ENCODE measurements at regions not wholly inside any gene's neighbourhood (a gene's known extent, or its start where the extent isn't known, plus 50 kb on each side); places are given as distances from the start of the nearest gene placed in this dataset.

GRCh38 chr22:27625769-27626674 lies 175.5 kb downstream of the MN1 start:
- Mint-ChIP-seq H3K4me1 (no peaks in the 10 kb centered on the region), H3K4me3 (no peak overlapping the region), H3K36me3 (ENCODE audit: low read depth) (no peaks in the 10 kb centered on the region), H3K9me3 (no peaks in the 10 kb centered on the region), H3K27me3 (no peaks in the 10 kb centered on the region), H3K27ac (no peak overlapping the region)
- no peak for ATAC-seq (replicated peaks)

GRCh38 chr22:27626675-27627443 lies 174.7 kb downstream of the MN1 start:
- no peaks in the 10 kb centered on the region for H3K27me3 Mint-ChIP-seq
- H3K27ac Mint-ChIP-seq = no peak overlapping the region
- no peak overlapping the region for H3K4me3 Mint-ChIP-seq
- no peak for ATAC-seq (replicated peaks)
- H3K9me3 Mint-ChIP-seq = no peaks in the 10 kb centered on the region
- no peaks in the 10 kb centered on the region for H3K4me1 Mint-ChIP-seq
- H3K36me3 Mint-ChIP-seq (ENCODE audit: low read depth) = no peaks in the 10 kb centered on the region

GRCh38 chr22:27627444-27627833 lies 174.1 kb downstream of the MN1 start:
- no peaks in the 10 kb centered on the region for H3K4me1 Mint-ChIP-seq
- H3K27me3 Mint-ChIP-seq = no peaks in the 10 kb centered on the region
- H3K36me3 Mint-ChIP-seq (ENCODE audit: low read depth) = no peaks in the 10 kb centered on the region
- H3K9me3 Mint-ChIP-seq = no peaks in the 10 kb centered on the region
- no peak overlapping the region for H3K4me3 Mint-ChIP-seq
- no peak overlapping the region for H3K27ac Mint-ChIP-seq
- no peak for ATAC-seq (replicated peaks)

- Mint-ChIP-seq H3K36me3 (ENCODE audit: low read depth) (no peaks in the 10 kb centered on the region), H3K27ac (no peak overlapping the region), H3K4me3 (no peak overlapping the region), H3K27me3 (no peaks in the 10 kb centered on the region), H3K4me1 (no peaks in the 10 kb centered on the region), H3K9me3 (no peaks in the 10 kb centered on the region)
- no peak for ATAC-seq (replicated peaks)
Measured at GRCh38 chr22:27627901-27628300, 173.7 kb downstream of the MN1 start.

- no peaks in the 10 kb centered on the region for H3K36me3 Mint-ChIP-seq (ENCODE audit: low read depth)
- no peak for ATAC-seq (replicated peaks)
- no peak overlapping the region for H3K27ac Mint-ChIP-seq
- H3K27me3 Mint-ChIP-seq = no peaks in the 10 kb centered on the region
- no peaks in the 10 kb centered on the region for H3K9me3 Mint-ChIP-seq
- H3K4me1 Mint-ChIP-seq = no peaks in the 10 kb centered on the region
- no peak overlapping the region for H3K4me3 Mint-ChIP-seq
Measured at GRCh38 chr22:27628341-27628740, 173.2 kb downstream of the MN1 start.

GRCh38 chr22:27628891-27629631 lies 172.5 kb downstream of the MN1 start:
- no peaks in the 10 kb centered on the region for H3K9me3 Mint-ChIP-seq
- no peaks in the 10 kb centered on the region for H3K36me3 Mint-ChIP-seq (ENCODE audit: low read depth)
- no peak for ATAC-seq (replicated peaks)
- H3K4me3 Mint-ChIP-seq = no peak overlapping the region
- no peaks in the 10 kb centered on the region for H3K4me1 Mint-ChIP-seq
- no peak overlapping the region for H3K27ac Mint-ChIP-seq
- H3K27me3 Mint-ChIP-seq = peaks cover 7% of the 10 kb centered on the region

GRCh38 chr22:27629908-27630673 lies 171.5 kb downstream of the MN1 start:
- H3K4me3 Mint-ChIP-seq = no peak overlapping the region

GRCh38 chr22:27630754-27631153 lies 170.8 kb downstream of the MN1 start:
- H3K27ac Mint-ChIP-seq = no peak overlapping the region
- H3K4me3 Mint-ChIP-seq = no peak overlapping the region
- no peaks in the 10 kb centered on the region for H3K9me3 Mint-ChIP-seq
- H3K36me3 Mint-ChIP-seq (ENCODE audit: low read depth) = no peaks in the 10 kb centered on the region
- H3K4me1 Mint-ChIP-seq = no peaks in the 10 kb centered on the region
- ATAC-seq (replicated peaks) = no peak
- H3K27me3 Mint-ChIP-seq = peaks cover 8% of the 10 kb centered on the region

More at GRCh38 chr22:27629908-27630673, 171.5 kb downstream of the MN1 start:
- ATAC-seq (replicated peaks) = no peak
- Mint-ChIP-seq H3K27me3 (peaks cover 8% of the 10 kb centered on the region), H3K27ac (no peak overlapping the region), H3K9me3 (no peaks in the 10 kb centered on the region), H3K36me3 (ENCODE audit: low read depth) (no peaks in the 10 kb centered on the region), H3K4me1 (no peaks in the 10 kb centered on the region)

- Mint-ChIP-seq H3K27ac (no peak overlapping the region), H3K4me3 (no peak overlapping the region), H3K36me3 (ENCODE audit: low read depth) (no peaks in the 10 kb centered on the region), H3K9me3 (no peaks in the 10 kb centered on the region), H3K27me3 (peaks cover 13% of the 10 kb centered on the region), H3K4me1 (no peaks in the 10 kb centered on the region)
- no peak for ATAC-seq (replicated peaks)
Measured at GRCh38 chr22:27631641-27632040, 169.9 kb downstream of the MN1 start.

- Mint-ChIP-seq H3K36me3 (ENCODE audit: low read depth) (no peaks in the 10 kb centered on the region), H3K27me3 (peaks cover 13% of the 10 kb centered on the region), H3K9me3 (no peaks in the 10 kb centered on the region), H3K4me1 (no peaks in the 10 kb centered on the region), H3K4me3 (no peak overlapping the region), H3K27ac (no peak overlapping the region)
- no peak for ATAC-seq (replicated peaks)
Measured at GRCh38 chr22:27632451-27633295, 168.9 kb downstream of the MN1 start.

- H3K27me3 Mint-ChIP-seq = peaks cover 13% of the 10 kb centered on the region
- H3K36me3 Mint-ChIP-seq (ENCODE audit: low read depth) = no peaks in the 10 kb centered on the region
- no peak overlapping the region for H3K4me3 Mint-ChIP-seq
- no peaks in the 10 kb centered on the region for H3K4me1 Mint-ChIP-seq
- H3K9me3 Mint-ChIP-seq = no peaks in the 10 kb centered on the region
- no peak for ATAC-seq (replicated peaks)
- no peak overlapping the region for H3K27ac Mint-ChIP-seq
Measured at GRCh38 chr22:27633296-27633871, 168.2 kb downstream of the MN1 start.

GRCh38 chr22:27634043-27634740 lies 167.4 kb downstream of the MN1 start:
- Mint-ChIP-seq H3K9me3 (no peaks in the 10 kb centered on the region), H3K4me1 (no peaks in the 10 kb centered on the region), H3K27ac (no peak overlapping the region), H3K36me3 (ENCODE audit: low read depth) (no peaks in the 10 kb centered on the region), H3K27me3 (peaks cover 13% of the 10 kb centered on the region), H3K4me3 (no peak overlapping the region)
- ATAC-seq (replicated peaks) = no peak
